GM13976 (cell line): ENCODE measurements at regions not wholly inside any gene's neighbourhood (a gene's known extent, or its start where the extent isn't known, plus 50 kb on each side); places are given as distances from the start of the nearest gene placed in this dataset.

Experiments used
- DNase-seq: peaks from one replicate; pipeline ENCODE4 v3.0.0; 2012; ENCODE audit warnings: low spot score
- in situ Hi-C: fragments of 300-500 bp; cut with MboI; formaldehyde crosslinking; loops from one replicate; pipeline ENCODE4 v1.12.0; 2022; ENCODE audit warnings: low sequenced_read_pairs, mixed read lengths, inconsistent platforms; ENCODE audit not compliant: unreplicated experiment
- TF ChIP-seq, protein P1 (sequence below): IDR thresholded peaks from 2 replicates; pipeline ENCODE4 v1.5.1; 2012; ENCODE audit warnings: borderline replicate concordance, mild to moderate bottlenecking; ENCODE audit not compliant: insufficient read depth; ENCODE audit errors: extremely low read depth, missing control alignments, control extremely low read depth

DNA sequence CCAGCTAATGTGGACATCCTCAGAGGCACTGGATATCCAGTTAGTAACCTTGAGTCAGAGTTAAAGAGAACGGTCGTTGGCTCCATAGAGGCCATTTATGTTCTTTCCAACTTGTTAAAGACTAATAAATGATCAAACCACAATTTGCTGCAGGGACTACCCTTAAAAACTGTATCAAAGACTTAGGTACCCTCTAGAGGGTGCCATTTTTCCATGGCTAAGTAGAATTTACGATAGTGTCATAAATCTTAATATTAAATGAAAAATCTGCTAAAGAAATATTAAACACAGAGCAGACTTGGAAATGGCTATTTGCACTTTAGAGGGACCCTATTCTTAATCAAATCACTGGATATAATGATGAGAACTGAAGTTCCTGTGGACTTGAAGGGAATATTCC, 685.2 kb upstream of the CHORDC1 start:
- no peak for DNase-seq
- in situ Hi-C loops = no loop called here
- TF ChIP-seq, protein P1, sequence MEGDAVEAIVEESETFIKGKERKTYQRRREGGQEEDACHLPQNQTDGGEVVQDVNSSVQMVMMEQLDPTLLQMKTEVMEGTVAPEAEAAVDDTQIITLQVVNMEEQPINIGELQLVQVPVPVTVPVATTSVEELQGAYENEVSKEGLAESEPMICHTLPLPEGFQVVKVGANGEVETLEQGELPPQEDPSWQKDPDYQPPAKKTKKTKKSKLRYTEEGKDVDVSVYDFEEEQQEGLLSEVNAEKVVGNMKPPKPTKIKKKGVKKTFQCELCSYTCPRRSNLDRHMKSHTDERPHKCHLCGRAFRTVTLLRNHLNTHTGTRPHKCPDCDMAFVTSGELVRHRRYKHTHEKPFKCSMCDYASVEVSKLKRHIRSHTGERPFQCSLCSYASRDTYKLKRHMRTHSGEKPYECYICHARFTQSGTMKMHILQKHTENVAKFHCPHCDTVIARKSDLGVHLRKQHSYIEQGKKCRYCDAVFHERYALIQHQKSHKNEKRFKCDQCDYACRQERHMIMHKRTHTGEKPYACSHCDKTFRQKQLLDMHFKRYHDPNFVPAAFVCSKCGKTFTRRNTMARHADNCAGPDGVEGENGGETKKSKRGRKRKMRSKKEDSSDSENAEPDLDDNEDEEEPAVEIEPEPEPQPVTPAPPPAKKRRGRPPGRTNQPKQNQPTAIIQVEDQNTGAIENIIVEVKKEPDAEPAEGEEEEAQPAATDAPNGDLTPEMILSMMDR = no peak

- in situ Hi-C loops = no loop called here
- TF ChIP-seq, protein P1 = no peak
- DNase-seq = no peak
Measured at GRCh38 chr11:90895850-90896249, 673.0 kb upstream of the CHORDC1 start.

GRCh38 chr11:90890347-90890746, 667.5 kb upstream of the CHORDC1 start:
- in situ Hi-C loops = no loop called here
- DNase-seq = no peak
- TF ChIP-seq, protein P1 = no peak

DNA sequence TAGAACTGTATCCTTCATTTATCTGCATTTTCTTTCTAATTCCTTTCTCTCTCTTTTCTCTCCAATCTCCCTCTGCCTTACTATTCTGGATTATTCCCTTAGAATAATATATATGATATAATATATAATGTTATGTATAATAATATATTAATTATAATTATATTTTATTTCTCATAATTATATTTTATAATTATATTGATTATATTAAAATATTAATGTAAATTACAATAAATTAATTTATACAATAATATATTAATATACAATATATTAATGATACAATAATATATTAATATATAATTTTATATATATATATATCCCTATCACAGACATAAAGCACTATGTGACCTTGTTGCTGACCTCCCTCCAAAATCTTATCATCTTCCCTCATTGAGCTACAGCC, 661.3 kb upstream of the CHORDC1 start:
- TF ChIP-seq, protein P1 = no peak
- DNase-seq = no peak
- in situ Hi-C loops = no loop called here

- TF ChIP-seq, protein P1 = no peak
- in situ Hi-C loops = no loop called here
- DNase-seq = no peak
Measured at GRCh38 chr11:90874986-90875385, 652.1 kb upstream of the CHORDC1 start.

GRCh38 chr11:90874281-90874680, 651.4 kb upstream of the CHORDC1 start:
- in situ Hi-C loops = no loop called here
- no peak for DNase-seq
- TF ChIP-seq, protein P1 = no peak

- TF ChIP-seq, protein P1 = no peak
- DNase-seq = no peak
- in situ Hi-C loops = no loop called here
Measured at GRCh38 chr11:90867416-90867815, 644.6 kb upstream of the CHORDC1 start.
